OCI-LY7 (cell line): ENCODE measurements at regions not wholly inside any gene's neighbourhood (a gene's known extent, or its start where the extent isn't known, plus 50 kb on each side); places are given as distances from the start of the nearest gene placed in this dataset.

Source experiments
- BruUV-seq: library from RNA; stranded (reverse); fragments of 400-500 nt; replicated peaks from 2 replicates; lab custom pipeline; 2021; lab: Mats Ljungman, UMichigan
- CTCF ChIA-PET: fragments of 300-600 bp; sonication (Branson Sonifier 250); formaldehyde crosslinking; loops from one replicate; lab custom pipeline; 2022; ENCODE audit warnings: antibody characterized with exemption; ENCODE audit not compliant: unreplicated experiment; lab: Charles Lee
- POLR2A ChIA-PET: fragments of 300-600 bp; sonication (Branson Sonifier 250); formaldehyde crosslinking; loops from one replicate; lab custom pipeline; 2022; ENCODE audit warnings: antibody characterized with exemption; lab: Charles Lee
- DNase-seq: peaks from one replicate; pipeline ENCODE4 v3.0.0-alpha.2; 2015; ENCODE audit warnings: low spot score
- H2AFZ ChIP-seq: fragments of 200-600 bp; sonication (generic), shearing (Covaris generic); 2 replicates; pipeline ENCODE4 v1.6.1; 2014; ENCODE audit warnings: mild to moderate bottlenecking, antibody characterized with exemption, low read length, moderate library complexity
- H3K27ac ChIP-seq: fragments of 200-600 bp; sonication (generic); 2 replicates; pipeline ENCODE4 v1.5.1; 2014; ENCODE audit warnings: mixed run types, low read depth, mild to moderate bottlenecking, moderate library complexity, low read length, inconsistent platforms; ENCODE audit not compliant: poor library complexity, severe bottlenecking
- H3K36me3 ChIP-seq: fragments of 200-600 bp; sonication (generic); 2 replicates; pipeline ENCODE4 v1.6.1; 2014; ENCODE audit warnings: mild to moderate bottlenecking, antibody characterized with exemption, low read length, moderate library complexity, mixed read lengths; ENCODE audit not compliant: insufficient read depth
- H3K4me1 ChIP-seq: fragments of 200-600 bp; sonication (generic); 2 replicates; pipeline ENCODE4 v1.5.1; 2014; ENCODE audit warnings: mild to moderate bottlenecking, low read length; ENCODE audit not compliant: insufficient read depth, poor library complexity, severe bottlenecking
- H3K4me2 ChIP-seq: fragments of 200-600 bp; sonication (generic); 2 replicates; pipeline ENCODE4 v1.6.1; 2014; ENCODE audit warnings: mild to moderate bottlenecking, low read length
- H3K4me3 ChIP-seq: fragments of 200-600 bp; sonication (generic); 2 replicates; pipeline ENCODE4 v1.5.1; 2014; ENCODE audit warnings: mild to moderate bottlenecking, low read depth, low read length; ENCODE audit not compliant: poor library complexity, severe bottlenecking
- H3K79me2 ChIP-seq: fragments of 200-600 bp; sonication (generic); 2 replicates; pipeline ENCODE4 v1.6.1; 2016; ENCODE audit warnings: low read depth, mild to moderate bottlenecking, low read length, moderate library complexity, mixed read lengths; ENCODE audit not compliant: insufficient read depth
- H3K9me2 ChIP-seq: fragments of 200-600 bp; sonication (generic); 2 replicates; pipeline ENCODE4 v1.6.1; 2016; ENCODE audit warnings: mild to moderate bottlenecking, low read length, mixed read lengths; ENCODE audit not compliant: insufficient read depth
- H3K9me3 ChIP-seq: fragments of 200-600 bp; sonication (generic); 2 replicates; pipeline ENCODE4 v1.6.1; 2014; ENCODE audit warnings: mild to moderate bottlenecking, mixed run types, low read length, mixed read lengths
- H4K20me1 ChIP-seq: fragments of 200-600 bp; sonication (generic); 2 replicates; pipeline ENCODE4 v1.6.1; 2014; ENCODE audit warnings: mild to moderate bottlenecking, antibody characterized with exemption, low read length, moderate library complexity, mixed read lengths; ENCODE audit not compliant: insufficient read depth
- EZH2phosphoT487 ChIP-seq: fragments of 200-600 bp; sonication (generic); IDR thresholded peaks from 2 replicates; pipeline ENCODE4 v1.6.1; 2018; ENCODE audit warnings: low read depth, borderline replicate concordance, mild to moderate bottlenecking, mixed run types, antibody characterized with exemption, low read length, moderate library complexity, mixed read lengths
- intact Hi-C: fragments of 100-400 bp; cut with micrococcal nuclease; formaldehyde crosslinking; loops from one replicate; pipeline ENCODE4 v1.10.0; 2022; ENCODE audit not compliant: unreplicated experiment
- TF ChIP-seq, protein P1 (sequence below): fragments of 200-600 bp; sonication (generic); conservative IDR thresholded peaks from 2 replicates; pipeline ENCODE4 v1.5.1; 2014; ENCODE audit warnings: mild to moderate bottlenecking, antibody characterized with exemption, low read length, moderate library complexity, mixed read lengths

DNA sequence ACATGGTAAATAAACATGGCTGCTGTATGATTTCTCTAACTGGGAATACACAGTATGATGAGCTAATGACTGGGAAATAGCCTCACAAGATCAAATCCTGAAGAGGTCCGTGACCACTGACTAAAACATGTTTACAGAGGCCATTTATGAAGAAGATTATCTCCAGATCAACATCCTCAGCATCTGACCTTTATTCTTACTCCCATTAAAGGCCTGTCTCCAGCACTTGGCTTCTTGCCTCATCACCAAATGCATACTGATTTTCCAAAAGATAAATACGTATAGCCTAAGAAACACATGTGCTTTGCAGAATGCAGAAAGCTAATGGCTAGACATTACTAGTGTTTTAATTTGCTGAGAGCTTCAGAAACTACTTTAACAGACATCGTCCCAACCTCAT, 108.0 kb upstream of the TSLP start:
- Histone ChIP-seq H3K4me2 (no peak overlapping the region), H2AFZ (no peak overlapping the region), H3K4me3 (no peak overlapping the region), H3K4me1 (no peaks in the 10 kb centered on the region), H3K36me3 (no peaks in the 10 kb centered on the region), H3K9me2 (no peaks in the 10 kb centered on the region), H3K27ac (no peak overlapping the region), H3K9me3 (no peaks in the 10 kb centered on the region), H4K20me1 (no peaks in the 10 kb centered on the region), H3K79me2 (no peaks in the 10 kb centered on the region)
- BruUV-seq, result no TSS peak
- TF ChIP-seq, protein P1, sequence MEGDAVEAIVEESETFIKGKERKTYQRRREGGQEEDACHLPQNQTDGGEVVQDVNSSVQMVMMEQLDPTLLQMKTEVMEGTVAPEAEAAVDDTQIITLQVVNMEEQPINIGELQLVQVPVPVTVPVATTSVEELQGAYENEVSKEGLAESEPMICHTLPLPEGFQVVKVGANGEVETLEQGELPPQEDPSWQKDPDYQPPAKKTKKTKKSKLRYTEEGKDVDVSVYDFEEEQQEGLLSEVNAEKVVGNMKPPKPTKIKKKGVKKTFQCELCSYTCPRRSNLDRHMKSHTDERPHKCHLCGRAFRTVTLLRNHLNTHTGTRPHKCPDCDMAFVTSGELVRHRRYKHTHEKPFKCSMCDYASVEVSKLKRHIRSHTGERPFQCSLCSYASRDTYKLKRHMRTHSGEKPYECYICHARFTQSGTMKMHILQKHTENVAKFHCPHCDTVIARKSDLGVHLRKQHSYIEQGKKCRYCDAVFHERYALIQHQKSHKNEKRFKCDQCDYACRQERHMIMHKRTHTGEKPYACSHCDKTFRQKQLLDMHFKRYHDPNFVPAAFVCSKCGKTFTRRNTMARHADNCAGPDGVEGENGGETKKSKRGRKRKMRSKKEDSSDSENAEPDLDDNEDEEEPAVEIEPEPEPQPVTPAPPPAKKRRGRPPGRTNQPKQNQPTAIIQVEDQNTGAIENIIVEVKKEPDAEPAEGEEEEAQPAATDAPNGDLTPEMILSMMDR, result no peak
- no peak for TF ChIP-seq EZH2phosphoT487
- no peak for DNase-seq
- intact Hi-C loops, result no loop called here
- ChIA-PET POLR2A (interaction anchor here (0.6 to 1.4 kb wide), 2 partner anchors 9 to 23 kb away, joined by 3 to 4 read pairs; no protein-coding TSS in a partner anchor), CTCF (no interaction called here)

- intact Hi-C loops, result no loop called here
- no TSS peak for BruUV-seq
- Histone ChIP-seq H3K4me1 (no peaks in the 10 kb centered on the region), H3K9me2 (no peaks in the 10 kb centered on the region), H3K9me3 (no peaks in the 10 kb centered on the region), H3K27ac (no peak overlapping the region), H4K20me1 (no peaks in the 10 kb centered on the region), H3K36me3 (no peaks in the 10 kb centered on the region), H3K4me2 (no peak overlapping the region), H3K4me3 (no peak overlapping the region), H2AFZ (no peak overlapping the region), H3K79me2 (no peaks in the 10 kb centered on the region)
- TF ChIP-seq, protein P1, result no peak
- no peak for TF ChIP-seq EZH2phosphoT487
- POLR2A ChIA-PET, result no interaction called here
- CTCF ChIA-PET, result no interaction called here
- no peak for DNase-seq
Measured at GRCh38 chr5:110965773-110966581, 105.5 kb upstream of the TSLP start.
